ENCODE measurements at regions not wholly inside any gene's neighbourhood (a gene's known extent, or its start where the extent isn't known, plus 50 kb on each side); places are given as distances from the start of the nearest gene placed in this dataset.
"Not testable (repeated sequence)": the region's sequence is repeated elsewhere in the genome, so short reads cannot be mapped to it uniquely, and the experiment has no call there.

DNA sequence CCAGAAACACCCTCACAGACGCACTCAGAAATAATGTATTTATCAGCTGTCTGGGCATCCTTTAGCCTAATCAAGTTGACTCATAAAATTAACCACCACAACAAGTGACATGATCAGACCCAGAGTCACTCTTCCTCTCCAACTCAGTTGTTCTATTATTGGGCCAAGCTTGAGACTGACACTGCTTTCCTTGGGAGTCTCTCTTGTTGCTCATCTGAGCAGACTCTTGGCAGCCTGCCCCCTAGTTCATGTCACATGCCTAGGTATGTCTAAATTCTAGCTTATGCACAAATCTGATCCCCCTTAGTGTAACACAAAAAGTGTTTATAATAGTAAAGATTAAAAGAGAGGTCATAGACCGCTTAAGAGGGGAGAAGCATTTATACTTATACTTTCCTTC is 72.6 kb upstream of the ADAMTS3 start:
- peaks cover 22% of the 10 kb centered on the region for H3K9me3 Mint-ChIP-seq
- TF ChIP-seq, protein P1, sequence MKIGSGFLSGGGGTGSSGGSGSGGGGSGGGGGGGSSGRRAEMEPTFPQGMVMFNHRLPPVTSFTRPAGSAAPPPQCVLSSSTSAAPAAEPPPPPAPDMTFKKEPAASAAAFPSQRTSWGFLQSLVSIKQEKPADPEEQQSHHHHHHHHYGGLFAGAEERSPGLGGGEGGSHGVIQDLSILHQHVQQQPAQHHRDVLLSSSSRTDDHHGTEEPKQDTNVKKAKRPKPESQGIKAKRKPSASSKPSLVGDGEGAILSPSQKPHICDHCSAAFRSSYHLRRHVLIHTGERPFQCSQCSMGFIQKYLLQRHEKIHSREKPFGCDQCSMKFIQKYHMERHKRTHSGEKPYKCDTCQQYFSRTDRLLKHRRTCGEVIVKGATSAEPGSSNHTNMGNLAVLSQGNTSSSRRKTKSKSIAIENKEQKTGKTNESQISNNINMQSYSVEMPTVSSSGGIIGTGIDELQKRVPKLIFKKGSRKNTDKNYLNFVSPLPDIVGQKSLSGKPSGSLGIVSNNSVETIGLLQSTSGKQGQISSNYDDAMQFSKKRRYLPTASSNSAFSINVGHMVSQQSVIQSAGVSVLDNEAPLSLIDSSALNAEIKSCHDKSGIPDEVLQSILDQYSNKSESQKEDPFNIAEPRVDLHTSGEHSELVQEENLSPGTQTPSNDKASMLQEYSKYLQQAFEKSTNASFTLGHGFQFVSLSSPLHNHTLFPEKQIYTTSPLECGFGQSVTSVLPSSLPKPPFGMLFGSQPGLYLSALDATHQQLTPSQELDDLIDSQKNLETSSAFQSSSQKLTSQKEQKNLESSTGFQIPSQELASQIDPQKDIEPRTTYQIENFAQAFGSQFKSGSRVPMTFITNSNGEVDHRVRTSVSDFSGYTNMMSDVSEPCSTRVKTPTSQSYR (CRISPR knock-in tag; IDR thresholded peaks at IDR 0.05), result no peak
- TF ChIP-seq, protein P2, sequence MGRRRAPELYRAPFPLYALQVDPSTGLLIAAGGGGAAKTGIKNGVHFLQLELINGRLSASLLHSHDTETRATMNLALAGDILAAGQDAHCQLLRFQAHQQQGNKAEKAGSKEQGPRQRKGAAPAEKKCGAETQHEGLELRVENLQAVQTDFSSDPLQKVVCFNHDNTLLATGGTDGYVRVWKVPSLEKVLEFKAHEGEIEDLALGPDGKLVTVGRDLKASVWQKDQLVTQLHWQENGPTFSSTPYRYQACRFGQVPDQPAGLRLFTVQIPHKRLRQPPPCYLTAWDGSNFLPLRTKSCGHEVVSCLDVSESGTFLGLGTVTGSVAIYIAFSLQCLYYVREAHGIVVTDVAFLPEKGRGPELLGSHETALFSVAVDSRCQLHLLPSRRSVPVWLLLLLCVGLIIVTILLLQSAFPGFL (CRISPR knock-in tag; IDR thresholded peaks at IDR 0.05; ENCODE audit: borderline replicate concordance), result no peak
- TF ChIP-seq MXD4 (CRISPR knock-in tag; IDR thresholded peaks at IDR 0.05; ENCODE audit: borderline replicate concordance) (no peak), SMAD4 (CRISPR knock-in tag; IDR thresholded peaks at IDR 0.05) (no peak), MYBL2 (CRISPR knock-in tag; IDR thresholded peaks at IDR 0.05) (no peak), JAZF1 (CRISPR knock-in tag; IDR thresholded peaks at IDR 0.05) (no peak), SMAD3 (CRISPR knock-in tag; IDR thresholded peaks at IDR 0.05; ENCODE audit: borderline replicate concordance) (no peak), OVOL2 (CRISPR knock-in tag; IDR thresholded peaks at IDR 0.05; ENCODE audit: borderline replicate concordance) (no peak), NR1H2 (CRISPR knock-in tag; IDR thresholded peaks at IDR 0.05) (no peak), ZNF423 (CRISPR knock-in tag; IDR thresholded peaks at IDR 0.05) (no peak), EMX1 (CRISPR knock-in tag; IDR thresholded peaks at IDR 0.05) (no peak), GRHL2 (CRISPR knock-in tag; IDR thresholded peaks at IDR 0.05; ENCODE audit: insufficient replicate concordance, severe bottlenecking) (no peak), GABPB1 (CRISPR knock-in tag; IDR thresholded peaks at IDR 0.05) (no peak), ZNF396 (CRISPR knock-in tag; IDR thresholded peaks at IDR 0.05; ENCODE audit: borderline replicate concordance) (no peak)
- TF ChIP-seq, protein P3, sequence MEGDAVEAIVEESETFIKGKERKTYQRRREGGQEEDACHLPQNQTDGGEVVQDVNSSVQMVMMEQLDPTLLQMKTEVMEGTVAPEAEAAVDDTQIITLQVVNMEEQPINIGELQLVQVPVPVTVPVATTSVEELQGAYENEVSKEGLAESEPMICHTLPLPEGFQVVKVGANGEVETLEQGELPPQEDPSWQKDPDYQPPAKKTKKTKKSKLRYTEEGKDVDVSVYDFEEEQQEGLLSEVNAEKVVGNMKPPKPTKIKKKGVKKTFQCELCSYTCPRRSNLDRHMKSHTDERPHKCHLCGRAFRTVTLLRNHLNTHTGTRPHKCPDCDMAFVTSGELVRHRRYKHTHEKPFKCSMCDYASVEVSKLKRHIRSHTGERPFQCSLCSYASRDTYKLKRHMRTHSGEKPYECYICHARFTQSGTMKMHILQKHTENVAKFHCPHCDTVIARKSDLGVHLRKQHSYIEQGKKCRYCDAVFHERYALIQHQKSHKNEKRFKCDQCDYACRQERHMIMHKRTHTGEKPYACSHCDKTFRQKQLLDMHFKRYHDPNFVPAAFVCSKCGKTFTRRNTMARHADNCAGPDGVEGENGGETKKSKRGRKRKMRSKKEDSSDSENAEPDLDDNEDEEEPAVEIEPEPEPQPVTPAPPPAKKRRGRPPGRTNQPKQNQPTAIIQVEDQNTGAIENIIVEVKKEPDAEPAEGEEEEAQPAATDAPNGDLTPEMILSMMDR (IDR thresholded peaks at IDR 0.05), result no peak
- TF ChIP-seq, protein P4, sequence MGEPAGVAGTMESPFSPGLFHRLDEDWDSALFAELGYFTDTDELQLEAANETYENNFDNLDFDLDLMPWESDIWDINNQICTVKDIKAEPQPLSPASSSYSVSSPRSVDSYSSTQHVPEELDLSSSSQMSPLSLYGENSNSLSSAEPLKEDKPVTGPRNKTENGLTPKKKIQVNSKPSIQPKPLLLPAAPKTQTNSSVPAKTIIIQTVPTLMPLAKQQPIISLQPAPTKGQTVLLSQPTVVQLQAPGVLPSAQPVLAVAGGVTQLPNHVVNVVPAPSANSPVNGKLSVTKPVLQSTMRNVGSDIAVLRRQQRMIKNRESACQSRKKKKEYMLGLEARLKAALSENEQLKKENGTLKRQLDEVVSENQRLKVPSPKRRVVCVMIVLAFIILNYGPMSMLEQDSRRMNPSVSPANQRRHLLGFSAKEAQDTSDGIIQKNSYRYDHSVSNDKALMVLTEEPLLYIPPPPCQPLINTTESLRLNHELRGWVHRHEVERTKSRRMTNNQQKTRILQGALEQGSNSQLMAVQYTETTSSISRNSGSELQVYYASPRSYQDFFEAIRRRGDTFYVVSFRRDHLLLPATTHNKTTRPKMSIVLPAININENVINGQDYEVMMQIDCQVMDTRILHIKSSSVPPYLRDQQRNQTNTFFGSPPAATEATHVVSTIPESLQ (CRISPR knock-in tag; IDR thresholded peaks at IDR 0.05), result no peak
- TF ChIP-seq, protein P5, sequence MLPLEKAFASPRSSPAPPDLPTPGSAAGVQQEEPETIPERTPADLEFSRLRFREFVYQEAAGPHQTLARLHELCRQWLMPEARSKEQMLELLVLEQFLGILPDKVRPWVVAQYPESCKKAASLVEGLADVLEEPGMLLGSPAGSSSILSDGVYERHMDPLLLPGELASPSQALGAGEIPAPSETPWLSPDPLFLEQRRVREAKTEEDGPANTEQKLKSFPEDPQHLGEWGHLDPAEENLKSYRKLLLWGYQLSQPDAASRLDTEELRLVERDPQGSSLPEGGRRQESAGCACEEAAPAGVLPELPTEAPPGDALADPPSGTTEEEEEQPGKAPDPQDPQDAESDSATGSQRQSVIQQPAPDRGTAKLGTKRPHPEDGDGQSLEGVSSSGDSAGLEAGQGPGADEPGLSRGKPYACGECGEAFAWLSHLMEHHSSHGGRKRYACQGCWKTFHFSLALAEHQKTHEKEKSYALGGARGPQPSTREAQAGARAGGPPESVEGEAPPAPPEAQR (CRISPR knock-in tag; IDR thresholded peaks at IDR 0.05), result no peak
- ChIA-PET POLR2A (no interaction called here), CTCF (no interaction called here)
- no peak overlapping the region for H3K27ac Mint-ChIP-seq
- no peak overlapping the region for H3K4me3 Mint-ChIP-seq
- no peak for ATAC-seq
- DNase-seq (ENCODE audit: low spot score), result no peak
- no peaks in the 10 kb centered on the region for H3K4me1 Mint-ChIP-seq
- peaks cover 7% of the 10 kb centered on the region; the same call in 1 of the 2 replicates for H3K27me3 Mint-ChIP-seq (ENCODE audit: low read depth)
- H3K36me3 Mint-ChIP-seq, result peaks cover 19% of the 10 kb centered on the region

DNA sequence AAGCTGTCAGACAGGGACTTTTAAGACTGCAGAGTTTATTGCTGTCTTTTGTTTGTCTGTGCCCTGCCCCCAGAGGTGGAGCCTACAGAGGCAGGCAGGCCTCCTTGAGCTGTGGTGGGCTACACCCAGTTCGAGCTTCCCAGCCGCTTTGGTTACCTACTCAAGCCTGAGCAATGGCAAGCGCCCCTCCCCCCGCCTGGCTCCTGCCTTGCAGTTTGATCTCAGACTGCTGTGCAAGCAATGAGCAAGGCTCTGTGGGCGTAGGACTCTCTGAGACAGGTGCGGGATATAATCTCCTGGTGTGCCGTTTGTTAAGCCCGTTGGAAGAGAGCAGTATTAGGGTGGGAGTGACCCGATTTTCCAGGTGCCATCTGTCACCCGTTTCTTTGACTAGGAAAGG is 67.8 kb upstream of the ADAMTS3 start:
- H3K4me1 Mint-ChIP-seq; DNase-seq (ENCODE audit: low spot score); POLR2A ChIA-PET; ATAC-seq; H3K27ac Mint-ChIP-seq; CTCF ChIA-PET; H3K4me3 Mint-ChIP-seq: not testable (repeated sequence)
- Mint-ChIP-seq H3K36me3 (peaks cover 50% of the 10 kb centered on the region), H3K9me3 (peaks cover 61% of the 10 kb centered on the region), H3K27me3 (ENCODE audit: low read depth) (peaks cover 13% of the 10 kb centered on the region)

DNA sequence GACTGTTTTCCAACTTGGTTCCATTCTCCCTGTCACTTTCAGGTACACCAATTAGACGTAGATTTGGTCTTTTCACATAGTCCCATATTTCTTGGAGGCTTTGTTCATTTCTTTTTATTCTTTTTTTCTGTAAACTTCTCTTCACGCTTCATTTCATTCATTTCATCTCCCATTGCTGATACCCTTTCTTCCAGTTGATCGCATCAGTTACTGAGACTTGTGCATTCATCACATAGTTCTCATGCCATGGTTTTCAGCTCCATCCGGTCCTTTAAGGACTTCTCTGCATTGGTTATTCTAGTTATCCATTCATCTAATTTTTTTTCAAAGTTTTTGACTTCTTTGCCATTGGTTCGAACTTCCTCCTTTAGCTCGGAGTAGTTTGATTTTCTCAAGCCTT is 66.9 kb upstream of the ADAMTS3 start:
- H3K36me3 Mint-ChIP-seq, result peaks cover 57% of the 10 kb centered on the region
- POLR2A ChIA-PET; CTCF ChIA-PET; H3K4me1 Mint-ChIP-seq; DNase-seq (ENCODE audit: low spot score); ATAC-seq; H3K4me3 Mint-ChIP-seq; H3K27ac Mint-ChIP-seq: not testable (repeated sequence)
- H3K27me3 Mint-ChIP-seq (ENCODE audit: low read depth), result peaks cover 13% of the 10 kb centered on the region
- H3K9me3 Mint-ChIP-seq, result peaks cover 60% of the 10 kb centered on the region

DNA sequence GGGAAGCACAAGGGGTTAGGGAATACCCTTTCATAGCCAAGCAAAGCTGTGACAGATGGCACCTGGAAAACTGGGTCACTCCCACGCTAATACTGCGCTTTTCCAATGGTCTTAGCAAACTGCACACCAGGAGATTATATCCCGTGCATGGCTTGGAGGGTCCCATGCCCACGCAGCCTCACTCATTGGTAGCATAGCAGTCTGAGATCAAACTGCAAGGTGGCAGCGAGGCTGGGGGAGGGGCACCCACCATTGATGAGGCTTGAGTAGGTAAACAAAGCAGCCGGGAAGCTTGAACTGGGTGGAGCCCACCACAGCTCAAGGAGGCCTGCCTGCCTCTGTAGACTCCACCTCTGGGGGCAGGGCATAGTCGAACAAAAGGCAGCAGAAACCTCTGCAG is 63.2 kb upstream of the ADAMTS3 start:
- H3K27me3 Mint-ChIP-seq (ENCODE audit: low read depth); ATAC-seq; H3K4me1 Mint-ChIP-seq; CTCF ChIA-PET; H3K4me3 Mint-ChIP-seq; POLR2A ChIA-PET; DNase-seq (ENCODE audit: low spot score); H3K27ac Mint-ChIP-seq: not testable (repeated sequence)
- peaks cover 41% of the 10 kb centered on the region for H3K36me3 Mint-ChIP-seq
- peaks cover 58% of the 10 kb centered on the region for H3K9me3 Mint-ChIP-seq

Data from WTC11 (cell line).